Hepatocyte (in vitro differentiated cells): ENCODE measurements at regions not wholly inside any gene's neighbourhood (a gene's known extent, or its start where the extent isn't known, plus 50 kb on each side); places are given as distances from the start of the nearest gene placed in this dataset.
"Not testable (repeated sequence)": the region's sequence is repeated elsewhere in the genome, so short reads cannot be mapped to it uniquely, and the experiment has no call there.

ENCODE experiments used
- DNase-seq: peaks from one replicate; pipeline ENCODE4 v3.0.0-alpha.2; 2016; ENCODE audit warnings: low spot score
- H2AFZ ChIP-seq: fragments of 200-600 bp; sonication (generic); 2 replicates; pipeline ENCODE4 v1.6.0; 2016; ENCODE audit warnings: antibody characterized with exemption, mild to moderate bottlenecking
- H3K27ac ChIP-seq: fragments of 200-600 bp; sonication (generic); 2 replicates; pipeline ENCODE4 v1.5.1; 2016; ENCODE audit warnings: mild to moderate bottlenecking
- H3K27me3 ChIP-seq: fragments of 200-600 bp; sonication (generic); 2 replicates; pipeline ENCODE4 v1.6.1; 2016
- H3K36me3 ChIP-seq: fragments of 200-600 bp; sonication (generic); replicated peaks from 2 replicates; pipeline ENCODE4 v1.5.1; 2016; ENCODE audit warnings: low read depth; ENCODE audit not compliant: insufficient read depth
- H3K4me1 ChIP-seq: fragments of 200-600 bp; sonication (generic); 2 replicates; pipeline ENCODE4 v1.5.1; 2016; ENCODE audit warnings: mild to moderate bottlenecking, moderate library complexity; ENCODE audit not compliant: insufficient read depth
- H3K4me2 ChIP-seq: fragments of 200-600 bp; sonication (generic); 2 replicates; pipeline ENCODE4 v1.6.0; 2016
- H3K4me3 ChIP-seq: fragments of 200-600 bp; sonication (generic); 2 replicates; pipeline ENCODE4 v1.5.1; 2016; ENCODE audit warnings: mild to moderate bottlenecking
- H3K79me2 ChIP-seq: fragments of 200-600 bp; sonication (generic); 2 replicates; pipeline ENCODE4 v1.6.0; 2017; ENCODE audit warnings: mild to moderate bottlenecking
- H3K9me2 ChIP-seq: fragments of 200-600 bp; sonication (generic); replicated peaks from 2 replicates; pipeline ENCODE4 v1.6.0; 2017; ENCODE audit warnings: mild to moderate bottlenecking; ENCODE audit not compliant: insufficient read depth
- H3K9me3 ChIP-seq: fragments of 200-600 bp; sonication (generic); 2 replicates; pipeline ENCODE4 v1.5.1; 2016; ENCODE audit warnings: low read depth, mild to moderate bottlenecking
- H4K20me1 ChIP-seq: fragments of 200-600 bp; sonication (generic); 2 replicates; pipeline ENCODE4 v1.6.0; 2016; ENCODE audit warnings: mild to moderate bottlenecking; ENCODE audit not compliant: insufficient read depth, poor library complexity, severe bottlenecking
- EZH2 ChIP-seq: fragments of 200-600 bp; sonication (generic); IDR thresholded peaks from 2 replicates; pipeline ENCODE4 v1.6.1; 2016; ENCODE audit warnings: antibody characterized with exemption, mild to moderate bottlenecking, borderline replicate concordance
- EZH2phosphoT487 ChIP-seq: fragments of 200-600 bp; sonication (generic); IDR thresholded peaks from one replicate; pipeline ENCODE4 v1.6.1; 2018; ENCODE audit warnings: antibody characterized with exemption, mild to moderate bottlenecking, low read depth, moderate library complexity; ENCODE audit not compliant: unreplicated experiment, severe bottlenecking
- WGBS: methylation state at CpG from one replicate; pipeline ENCODE4 v1.1.6; 2016; ENCODE audit warnings: low lambda C conversion rate; ENCODE audit errors: missing lambda C conversion rate; 5-methylcytosine and 5-hydroxymethylcytosine counted together
- TF ChIP-seq, protein P1 (sequence below): fragments of 200-600 bp; sonication (generic); IDR thresholded peaks from 2 replicates; pipeline ENCODE4 v1.5.1; 2016; ENCODE audit warnings: antibody characterized with exemption, mild to moderate bottlenecking; ENCODE audit not compliant: poor library complexity

DNA sequence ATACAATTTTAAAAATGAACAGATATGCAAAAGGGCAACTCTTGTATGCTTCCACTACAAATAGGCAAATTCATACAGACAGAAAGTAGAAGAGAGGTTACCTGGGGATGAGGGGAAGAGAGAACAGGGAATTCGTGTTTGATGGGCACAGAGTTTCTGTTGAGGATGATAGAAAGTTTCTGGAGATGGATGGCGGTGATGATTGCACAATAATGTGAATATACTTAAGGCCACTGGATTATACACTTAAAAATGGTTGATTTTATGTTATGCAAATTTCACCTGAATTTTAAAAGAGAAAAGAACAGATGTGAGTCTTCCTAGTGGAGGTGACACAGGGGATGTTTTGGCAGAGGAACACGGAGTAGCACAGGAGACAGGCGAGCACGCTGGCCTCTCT is 89.3 kb downstream of the TEX36 start:
- no peak for DNase-seq
- H3K79me2 ChIP-seq, result no peaks in the 10 kb centered on the region
- TF ChIP-seq EZH2phosphoT487, result no peak
- TF ChIP-seq, protein P1, sequence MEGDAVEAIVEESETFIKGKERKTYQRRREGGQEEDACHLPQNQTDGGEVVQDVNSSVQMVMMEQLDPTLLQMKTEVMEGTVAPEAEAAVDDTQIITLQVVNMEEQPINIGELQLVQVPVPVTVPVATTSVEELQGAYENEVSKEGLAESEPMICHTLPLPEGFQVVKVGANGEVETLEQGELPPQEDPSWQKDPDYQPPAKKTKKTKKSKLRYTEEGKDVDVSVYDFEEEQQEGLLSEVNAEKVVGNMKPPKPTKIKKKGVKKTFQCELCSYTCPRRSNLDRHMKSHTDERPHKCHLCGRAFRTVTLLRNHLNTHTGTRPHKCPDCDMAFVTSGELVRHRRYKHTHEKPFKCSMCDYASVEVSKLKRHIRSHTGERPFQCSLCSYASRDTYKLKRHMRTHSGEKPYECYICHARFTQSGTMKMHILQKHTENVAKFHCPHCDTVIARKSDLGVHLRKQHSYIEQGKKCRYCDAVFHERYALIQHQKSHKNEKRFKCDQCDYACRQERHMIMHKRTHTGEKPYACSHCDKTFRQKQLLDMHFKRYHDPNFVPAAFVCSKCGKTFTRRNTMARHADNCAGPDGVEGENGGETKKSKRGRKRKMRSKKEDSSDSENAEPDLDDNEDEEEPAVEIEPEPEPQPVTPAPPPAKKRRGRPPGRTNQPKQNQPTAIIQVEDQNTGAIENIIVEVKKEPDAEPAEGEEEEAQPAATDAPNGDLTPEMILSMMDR, result no peak
- TF ChIP-seq EZH2, result no peak
- no peaks in the 10 kb centered on the region for H4K20me1 ChIP-seq
- H3K9me3 ChIP-seq, result no peaks in the 10 kb centered on the region
- no peaks in the 10 kb centered on the region for H3K4me1 ChIP-seq
- no peaks in the 10 kb centered on the region for H3K36me3 ChIP-seq
- no peak overlapping the region for H3K4me2 ChIP-seq
- H3K27ac ChIP-seq, result no peak overlapping the region
- H2AFZ ChIP-seq, result no peak overlapping the region
- H3K27me3 ChIP-seq, result no peaks in the 10 kb centered on the region
- no peaks in the 10 kb centered on the region for H3K9me2 ChIP-seq
- WGBS, result 89% methylated on average over 5 of the region's 5 CpGs
- H3K4me3 ChIP-seq, result no peak overlapping the region

DNA sequence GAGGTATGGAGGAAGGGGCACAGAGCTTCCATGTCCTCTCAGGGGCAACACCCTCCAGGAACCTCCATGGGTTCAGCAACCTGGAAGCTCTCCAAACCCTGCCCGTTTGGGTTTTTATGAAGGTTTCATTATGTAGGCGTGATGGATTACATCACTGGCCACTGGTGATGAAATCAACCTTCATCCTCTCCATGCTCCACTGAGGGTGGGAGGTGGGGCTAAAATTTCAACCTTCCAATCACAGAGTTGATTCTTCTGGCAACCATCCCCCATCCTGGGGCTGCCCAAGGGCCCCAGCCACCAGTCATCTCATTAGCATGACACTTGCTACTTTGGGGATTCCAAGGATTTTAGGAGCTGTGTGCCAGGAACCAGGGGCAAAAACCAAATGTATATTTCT is 90.1 kb downstream of the TEX36 start:
- DNase-seq, result no peak
- H3K4me3 ChIP-seq, result no peak overlapping the region
- no peaks in the 10 kb centered on the region for H3K9me3 ChIP-seq
- H3K79me2 ChIP-seq, result no peaks in the 10 kb centered on the region
- no peaks in the 10 kb centered on the region for H3K36me3 ChIP-seq
- no peaks in the 10 kb centered on the region for H3K9me2 ChIP-seq
- WGBS, result 80% methylated on average over 2 of the region's 2 CpGs
- H3K4me2 ChIP-seq, result no peak overlapping the region
- no peaks in the 10 kb centered on the region for H3K27me3 ChIP-seq
- H3K27ac ChIP-seq, result no peak overlapping the region
- no peak overlapping the region for H2AFZ ChIP-seq
- H3K4me1 ChIP-seq, result no peaks in the 10 kb centered on the region
- H4K20me1 ChIP-seq, result no peaks in the 10 kb centered on the region
- TF ChIP-seq EZH2 (no peak), EZH2phosphoT487 (no peak)
- TF ChIP-seq, protein P1, result no peak

DNA sequence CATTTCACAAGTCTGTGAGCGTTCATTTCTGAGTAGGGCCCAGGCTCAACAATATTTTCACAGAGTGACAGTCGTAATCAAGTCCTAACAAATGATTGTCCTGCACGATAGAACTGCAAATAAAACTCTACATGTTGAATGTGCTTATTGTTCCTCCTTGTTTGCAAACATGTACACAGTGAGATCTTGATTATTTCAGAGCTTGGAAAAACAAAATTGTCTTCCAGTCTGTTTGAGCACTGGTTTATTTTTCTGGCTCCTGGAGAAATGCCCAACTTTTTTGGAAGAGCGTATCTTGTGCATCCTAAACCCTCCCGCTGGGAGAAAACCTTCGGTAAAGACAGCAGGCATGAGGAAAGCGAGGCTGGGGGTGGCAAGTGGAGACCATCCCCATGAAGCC is 91.1 kb downstream of the TEX36 start:
- Histone ChIP-seq H3K36me3 (no peaks in the 10 kb centered on the region), H3K4me2 (no peak overlapping the region), H3K79me2 (no peaks in the 10 kb centered on the region), H3K4me1 (no peaks in the 10 kb centered on the region), H3K27ac (no peak overlapping the region), H2AFZ (no peak overlapping the region), H4K20me1 (no peaks in the 10 kb centered on the region), H3K27me3 (no peaks in the 10 kb centered on the region), H3K9me2 (no peaks in the 10 kb centered on the region), H3K4me3 (no peak overlapping the region), H3K9me3 (no peaks in the 10 kb centered on the region)
- 79% methylated on average over 7 of the region's 7 CpGs for WGBS
- no peak for DNase-seq
- TF ChIP-seq, protein P1, result no peak
- TF ChIP-seq EZH2 (no peak), EZH2phosphoT487 (no peak)

DNA sequence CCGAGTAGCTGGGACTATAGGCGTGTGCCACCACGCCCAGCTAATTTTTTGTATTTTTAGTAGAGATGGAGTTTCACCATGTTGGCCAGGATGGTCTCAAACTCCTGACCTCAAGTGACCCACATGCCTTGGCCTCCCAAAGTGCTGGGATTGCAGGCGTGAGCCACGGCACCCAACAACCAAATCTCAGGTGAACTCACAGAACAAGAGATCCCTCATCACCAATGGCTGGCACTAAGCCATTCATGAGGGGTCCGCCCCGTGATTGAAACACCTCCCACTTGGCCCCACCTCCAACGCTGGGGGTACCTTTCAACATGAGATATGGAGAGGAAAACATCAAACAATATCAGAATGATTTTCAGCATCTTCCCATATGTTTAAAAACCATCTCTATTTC is 94.2 kb downstream of the TEX36 start:
- not testable (repeated sequence) for H2AFZ ChIP-seq, H3K4me3 ChIP-seq, H3K4me1 ChIP-seq, H3K27ac ChIP-seq, DNase-seq, H3K27me3 ChIP-seq, H3K79me2 ChIP-seq, H3K4me2 ChIP-seq, H3K36me3 ChIP-seq, H3K9me3 ChIP-seq, H4K20me1 ChIP-seq, H3K9me2 ChIP-seq
- 95% methylated on average over 8 of the region's 8 CpGs for WGBS
